DMS79 treated with DMSO at 0.1 percent for 48 hours (cell line): ENCODE measurements at regions not wholly inside any gene's neighbourhood (a gene's known extent, or its start where the extent isn't known, plus 50 kb on each side); places are given as distances from the start of the nearest gene placed in this dataset.

Source experiments
- DNase-seq: peaks from one replicate; lab custom pipeline; 2025; lab: John Stamatoyannopoulos, UW

- DNase-seq: no peak
These were observed 607.1 kb downstream of the PCDH18 start for GRCh38 chr4:136925203-136925602.

GRCh38 chr4:136922066-136922465 lies 610.2 kb downstream of the PCDH18 start:
- DNase-seq: no peak

GRCh38 chr4:136920092-136920881 lies 612.0 kb downstream of the PCDH18 start:
- DNase-seq: no peak

GRCh38 chr4:136918772-136919171 lies 613.5 kb downstream of the PCDH18 start:
- no peak for DNase-seq

GRCh38 chr4:136917312-136918110 lies 614.8 kb downstream of the PCDH18 start:
- no peak for DNase-seq

GRCh38 chr4:136909626-136910025 lies 622.7 kb downstream of the PCDH18 start:
- no peak for DNase-seq

GRCh38 chr4:136908122-136908521 lies 624.2 kb downstream of the PCDH18 start:
- no peak for DNase-seq

- no peak for DNase-seq
These were observed 631.6 kb downstream of the PCDH18 start for GRCh38 chr4:136900696-136901095.

GRCh38 chr4:136898590-136899248 lies 633.6 kb downstream of the PCDH18 start:
- DNase-seq: no peak

GRCh38 chr4:136893573-136893972 lies 638.7 kb downstream of the PCDH18 start:
- no peak for DNase-seq

- no peak for DNase-seq
These were observed 650.6 kb downstream of the PCDH18 start for GRCh38 chr4:136881666-136882065.

- no peak for DNase-seq
These were observed 658.7 kb downstream of the PCDH18 start for GRCh38 chr4:136873555-136873954.

GRCh38 chr4:136867465-136867864 lies 664.8 kb downstream of the PCDH18 start:
- no peak for DNase-seq

- no peak for DNase-seq
These were observed 666.8 kb downstream of the PCDH18 start for GRCh38 chr4:136865526-136865925.

GRCh38 chr4:136864604-136865185 lies 667.6 kb downstream of the PCDH18 start:
- peak; percentile 5 for DNase-seq

- DNase-seq: no peak
These were observed 668.5 kb downstream of the PCDH18 start for GRCh38 chr4:136863756-136864155.

- no peak for DNase-seq
These were observed 669.6 kb downstream of the PCDH18 start for GRCh38 chr4:136862653-136863052.

- no peak for DNase-seq
These were observed 671.2 kb downstream of the PCDH18 start for GRCh38 chr4:136861091-136861490.

GRCh38 chr4:136858903-136859302 lies 673.4 kb downstream of the PCDH18 start:
- no peak for DNase-seq

GRCh38 chr4:136855886-136856285 lies 676.4 kb downstream of the PCDH18 start:
- no peak for DNase-seq

- DNase-seq: no peak
These were observed 681.8 kb downstream of the PCDH18 start for GRCh38 chr4:136850446-136850845.

GRCh38 chr4:136847881-136848621 lies 684.2 kb downstream of the PCDH18 start:
- no peak for DNase-seq
